Endothelial cell (in vitro differentiated cells): ENCODE measurements at regions not wholly inside any gene's neighbourhood (a gene's known extent, or its start where the extent isn't known, plus 50 kb on each side); places are given as distances from the start of the nearest gene placed in this dataset.
"Not testable (repeated sequence)": the region's sequence is repeated elsewhere in the genome, so short reads cannot be mapped to it uniquely, and the experiment has no call there.

Source experiments
- DNase-seq: peaks from one replicate; pipeline ENCODE4 v3.0.0; 2021; ENCODE audit warnings: low spot score
- H3K27ac Mint-ChIP-seq: one replicate; pipeline ENCODE4 v1.8.0; 2021; ENCODE audit warnings: mixed read lengths, inconsistent platforms; ENCODE audit not compliant: unreplicated experiment
- H3K27me3 Mint-ChIP-seq: one replicate; pipeline ENCODE4 v1.8.0; 2021; ENCODE audit warnings: mild to moderate bottlenecking, moderate library complexity, mixed read lengths, inconsistent platforms; ENCODE audit not compliant: unreplicated experiment
- H3K36me3 Mint-ChIP-seq: one replicate; pipeline ENCODE4 v1.8.0; 2021; ENCODE audit warnings: mild to moderate bottlenecking, low read depth, mixed read lengths, inconsistent platforms; ENCODE audit not compliant: unreplicated experiment
- H3K4me1 Mint-ChIP-seq: one replicate; pipeline ENCODE4 v1.8.0; 2021; ENCODE audit warnings: mild to moderate bottlenecking, mixed read lengths, inconsistent platforms; ENCODE audit not compliant: unreplicated experiment
- H3K4me3 Mint-ChIP-seq: one replicate; pipeline ENCODE4 v1.8.0; 2021; ENCODE audit warnings: mild to moderate bottlenecking, mixed read lengths, inconsistent platforms; ENCODE audit not compliant: unreplicated experiment
- H3K9me3 Mint-ChIP-seq: one replicate; pipeline ENCODE4 v1.8.0; 2021; ENCODE audit warnings: mixed read lengths, inconsistent platforms; ENCODE audit not compliant: unreplicated experiment
- CTCF ChIP-seq: fragments of 200-600 bp; sonication (generic); IDR thresholded peaks from one replicate; pipeline ENCODE4 v1.5.0; 2021; ENCODE audit warnings: antibody characterized with exemption; ENCODE audit not compliant: unreplicated experiment

GRCh38 chr3:104943974-104944373 lies 422.7 kb upstream of the ALCAM start:
- Mint-ChIP-seq H3K27me3 (no peaks in the 10 kb centered on the region), H3K9me3 (no peaks in the 10 kb centered on the region), H3K27ac (no peak overlapping the region), H3K4me3 (no peak overlapping the region), H3K4me1 (no peaks in the 10 kb centered on the region), H3K36me3 (no peaks in the 10 kb centered on the region)
- TF ChIP-seq CTCF, result no peak
- no peak for DNase-seq

- no peak overlapping the region for H3K4me3 Mint-ChIP-seq
- H3K9me3 Mint-ChIP-seq, result no peaks in the 10 kb centered on the region
- H3K27ac Mint-ChIP-seq, result no peak overlapping the region
- no peaks in the 10 kb centered on the region for H3K4me1 Mint-ChIP-seq
- no peak for TF ChIP-seq CTCF
- no peaks in the 10 kb centered on the region for H3K36me3 Mint-ChIP-seq
- no peaks in the 10 kb centered on the region for H3K27me3 Mint-ChIP-seq
- no peak for DNase-seq
Observed at GRCh38 chr3:104947943-104948342, 418.8 kb upstream of the ALCAM start.

- H3K27me3 Mint-ChIP-seq, result not testable (repeated sequence)
Observed at GRCh38 chr3:104949810-104950209, 416.9 kb upstream of the ALCAM start.

GRCh38 chr3:104951426-104951825 lies 415.3 kb upstream of the ALCAM start:
- no peaks in the 10 kb centered on the region for H3K36me3 Mint-ChIP-seq
- H3K9me3 Mint-ChIP-seq, result no peaks in the 10 kb centered on the region
- no peak for TF ChIP-seq CTCF
- H3K27ac Mint-ChIP-seq, result no peak overlapping the region
- H3K27me3 Mint-ChIP-seq, result no peaks in the 10 kb centered on the region
- H3K4me3 Mint-ChIP-seq, result no peak overlapping the region
- H3K4me1 Mint-ChIP-seq, result no peaks in the 10 kb centered on the region
- no peak for DNase-seq

More at GRCh38 chr3:104949810-104950209, 416.9 kb upstream of the ALCAM start:
- H3K4me3 Mint-ChIP-seq, H3K36me3 Mint-ChIP-seq, H3K27ac Mint-ChIP-seq, H3K9me3 Mint-ChIP-seq, DNase-seq, H3K4me1 Mint-ChIP-seq: not testable (repeated sequence)

- H3K27ac Mint-ChIP-seq, result no peak overlapping the region
- TF ChIP-seq CTCF, result no peak
- no peaks in the 10 kb centered on the region for H3K36me3 Mint-ChIP-seq
- H3K27me3 Mint-ChIP-seq, result no peaks in the 10 kb centered on the region
- H3K9me3 Mint-ChIP-seq, result no peaks in the 10 kb centered on the region
- no peaks in the 10 kb centered on the region for H3K4me1 Mint-ChIP-seq
- DNase-seq, result no peak
- H3K4me3 Mint-ChIP-seq, result no peak overlapping the region
Observed at GRCh38 chr3:104952146-104952972, 414.4 kb upstream of the ALCAM start.
